ENCODE measurements at regions not wholly inside any gene's neighbourhood (a gene's known extent, or its start where the extent isn't known, plus 50 kb on each side); places are given as distances from the start of the nearest gene placed in this dataset.

- Histone ChIP-seq H4K20me1 (ENCODE audit: control insufficient read depth, extremely low read depth, insufficient read depth, low read length) (no peaks in the 10 kb centered on the region), H3K27ac (ENCODE audit: control insufficient read depth, insufficient read depth, low read length) (no peak overlapping the region), H3K9ac (ENCODE audit: control insufficient read depth, extremely low read depth, insufficient read depth, low read length) (no peak overlapping the region), H3K4me1 (ENCODE audit: control insufficient read depth, extremely low read depth, insufficient read depth, low read length) (peaks cover 4% of the 10 kb centered on the region), H3K27me3 (ENCODE audit: control insufficient read depth, extremely low read depth, insufficient read depth, low read length) (no peaks in the 10 kb centered on the region), H2AFZ (ENCODE audit: control insufficient read depth, low read length) (no peak overlapping the region), H3K9me1 (ENCODE audit: control insufficient read depth, extremely low read depth, insufficient read depth, low read length) (no peaks in the 10 kb centered on the region), H3K9me3 (ENCODE audit: control insufficient read depth, low read depth, low read length) (no peaks in the 10 kb centered on the region), H3K79me2 (ENCODE audit: control insufficient read depth, insufficient read depth, low read length) (no peaks in the 10 kb centered on the region), H3K4me2 (ENCODE audit: control insufficient read depth, extremely low read depth, insufficient read depth, low read depth, low read length) (no peak overlapping the region), H3K4me3 (ENCODE audit: control insufficient read depth in 2 of 3, extremely low read depth in 1 of 3, insufficient read depth in 2 of 3, low read depth in 1 of 3, low read length in 3 of 3) (no peak overlapping the region), H3K36me3 (ENCODE audit: control insufficient read depth in 2 of 2, extremely low read depth in 1 of 2, insufficient read depth in 2 of 2, low read length in 2 of 2) (no peaks in the 10 kb centered on the region)
- no peak for FAIRE-seq
- DNase-seq (ENCODE audit: low read depth, low spot score): no peak
- TF ChIP-seq CTCF (optimal IDR thresholded peaks at IDR 0.05 in 1 of 3, IDR thresholded peaks at IDR 0.05 in 1 of 3, conservative IDR thresholded peaks at IDR 0.05 in 1 of 3; ENCODE audit: extremely low read depth in 1 of 3, insufficient read depth in 2 of 3, low read length in 3 of 3) (no peak), EZH2 (IDR thresholded peaks at IDR 0.05; ENCODE audit: low read length) (no peak)
- dilution Hi-C loops (cut with MboI; ENCODE audit: extremely low pct_ligation_motif_present, low sequenced_read_pairs): no loop called here
Measured at GRCh38 chr12:60173224-60174170, 577.7 kb downstream of the SLC16A7 start.

- no peaks in the 10 kb centered on the region for H3K9me3 ChIP-seq (ENCODE audit: control insufficient read depth, low read depth, low read length)
- H2AFZ ChIP-seq (ENCODE audit: control insufficient read depth, low read length): no peak overlapping the region
- dilution Hi-C loops (cut with MboI; ENCODE audit: extremely low pct_ligation_motif_present, low sequenced_read_pairs): no loop called here
- H3K9me1 ChIP-seq (ENCODE audit: control insufficient read depth, extremely low read depth, insufficient read depth, low read length): no peaks in the 10 kb centered on the region
- no peaks in the 10 kb centered on the region for H3K27me3 ChIP-seq (ENCODE audit: control insufficient read depth, extremely low read depth, insufficient read depth, low read length)
- no peak overlapping the region for H3K4me2 ChIP-seq (ENCODE audit: control insufficient read depth, extremely low read depth, insufficient read depth, low read depth, low read length)
- no peaks in the 10 kb centered on the region for H3K79me2 ChIP-seq (ENCODE audit: control insufficient read depth, insufficient read depth, low read length)
- peaks cover 4% of the 10 kb centered on the region for H3K4me1 ChIP-seq (ENCODE audit: control insufficient read depth, extremely low read depth, insufficient read depth, low read length)
- no peak for FAIRE-seq
- no peaks in the 10 kb centered on the region for H3K36me3 ChIP-seq (ENCODE audit: control insufficient read depth in 2 of 2, extremely low read depth in 1 of 2, insufficient read depth in 2 of 2, low read length in 2 of 2)
- no peak for DNase-seq (ENCODE audit: low read depth, low spot score)
- TF ChIP-seq EZH2 (IDR thresholded peaks at IDR 0.05; ENCODE audit: low read length) (no peak), CTCF (optimal IDR thresholded peaks at IDR 0.05 in 1 of 3, IDR thresholded peaks at IDR 0.05 in 1 of 3, conservative IDR thresholded peaks at IDR 0.05 in 1 of 3; ENCODE audit: extremely low read depth in 1 of 3, insufficient read depth in 2 of 3, low read length in 3 of 3) (no peak)
- no peaks in the 10 kb centered on the region for H4K20me1 ChIP-seq (ENCODE audit: control insufficient read depth, extremely low read depth, insufficient read depth, low read length)
- H3K9ac ChIP-seq (ENCODE audit: control insufficient read depth, extremely low read depth, insufficient read depth, low read length): no peak overlapping the region
- H3K27ac ChIP-seq (ENCODE audit: control insufficient read depth, insufficient read depth, low read length): no peak overlapping the region
- no peak overlapping the region for H3K4me3 ChIP-seq (ENCODE audit: control insufficient read depth in 2 of 3, extremely low read depth in 1 of 3, insufficient read depth in 2 of 3, low read depth in 1 of 3, low read length in 3 of 3)
Measured at GRCh38 chr12:60174476-60174875, 578.6 kb downstream of the SLC16A7 start.
